Occipital lobe (tissue), 1 donor: ENCODE measurements at regions not wholly inside any gene's neighbourhood (a gene's known extent, or its start where the extent isn't known, plus 50 kb on each side); places are given as distances from the start of the nearest gene placed in this dataset.
"Not testable (repeated sequence)": the region's sequence is repeated elsewhere in the genome, so short reads cannot be mapped to it uniquely, and the experiment has no call there.

ENCODE experiments used
- DNase-seq: peaks from one replicate; lab custom pipeline; 2025; lab: John Stamatoyannopoulos, UW

DNA sequence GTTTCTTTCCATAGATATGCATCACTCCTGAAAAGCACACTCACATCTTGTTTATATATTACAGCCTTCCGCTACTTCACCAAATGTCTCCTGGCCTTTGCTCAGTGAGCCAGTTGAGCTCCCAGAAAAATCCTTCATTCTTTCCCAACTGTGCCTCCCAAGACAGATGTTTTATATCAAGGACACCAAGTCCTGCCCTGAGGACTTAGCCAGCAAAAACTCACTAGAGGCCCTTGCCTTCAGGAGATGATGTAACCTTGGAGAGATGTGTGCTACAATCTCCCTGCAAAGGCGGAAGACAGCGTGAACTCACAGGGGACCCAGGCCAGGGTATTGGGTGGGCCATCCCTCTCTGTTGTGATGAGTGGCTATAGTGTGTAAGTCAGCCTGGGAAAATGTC lies 86.1 kb upstream of the CTAGE1 start:
- no peak for DNase-seq

DNA sequence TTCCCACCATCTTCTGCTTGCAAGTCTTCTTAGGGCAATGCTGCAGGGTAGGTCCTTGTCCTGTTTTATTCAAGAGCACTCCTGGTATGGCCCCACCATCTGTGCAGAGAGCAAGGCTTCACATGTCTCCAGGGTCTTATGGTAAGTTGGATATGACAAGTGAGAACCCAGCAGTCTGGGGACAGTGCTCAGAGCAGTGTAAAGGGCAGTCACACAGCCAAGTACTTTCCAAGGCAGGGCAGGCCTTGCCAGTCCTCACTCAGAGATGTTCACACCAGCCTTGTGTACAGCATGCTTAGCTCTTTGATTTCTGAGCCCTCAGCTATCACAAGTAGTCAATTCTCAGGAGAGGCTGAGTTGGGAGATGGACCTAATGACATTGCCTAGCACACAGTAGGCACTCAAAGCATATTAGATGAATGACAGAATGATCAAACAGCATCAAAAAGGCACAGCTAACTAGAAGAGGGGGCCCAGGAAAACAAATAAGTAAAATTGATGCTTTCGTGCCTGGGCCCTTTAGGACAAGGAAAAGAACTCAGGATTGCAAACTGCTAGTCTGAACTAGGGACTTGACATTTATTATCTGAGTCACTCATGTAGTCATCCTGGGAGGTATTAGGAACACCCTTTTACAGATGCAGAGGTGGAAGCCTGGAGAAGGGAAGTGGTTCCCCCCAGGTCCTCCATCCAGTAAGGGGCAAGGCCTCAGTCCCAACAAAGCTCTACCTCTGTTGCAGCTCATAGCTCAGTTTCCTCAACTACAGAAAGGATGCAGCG lies 86.7 kb upstream of the CTAGE1 start:
- no peak for DNase-seq

GRCh38 chr18:22505141-22505591 lies 87.5 kb upstream of the CTAGE1 start:
- no peak for DNase-seq

DNA sequence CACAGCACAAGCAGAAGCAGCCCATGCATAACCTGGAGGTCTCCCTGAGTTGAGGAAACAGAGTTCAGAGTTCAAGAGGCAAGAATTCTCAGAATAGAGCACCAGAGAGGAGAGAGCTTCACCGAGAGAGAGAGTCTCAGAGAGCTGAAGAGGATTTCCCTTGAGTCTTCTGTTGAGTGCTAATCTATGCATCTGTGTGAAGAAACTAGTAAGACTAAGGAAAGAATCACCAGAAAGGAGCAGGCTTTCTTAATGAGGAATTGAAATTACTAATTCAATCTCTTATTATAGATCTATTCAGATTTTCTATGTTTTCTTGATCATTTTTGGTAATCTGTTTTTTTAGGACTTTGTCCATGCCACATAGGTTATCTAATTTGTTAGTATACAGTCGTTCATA lies 89.3 kb upstream of the CTAGE1 start:
- no peak for DNase-seq

DNA sequence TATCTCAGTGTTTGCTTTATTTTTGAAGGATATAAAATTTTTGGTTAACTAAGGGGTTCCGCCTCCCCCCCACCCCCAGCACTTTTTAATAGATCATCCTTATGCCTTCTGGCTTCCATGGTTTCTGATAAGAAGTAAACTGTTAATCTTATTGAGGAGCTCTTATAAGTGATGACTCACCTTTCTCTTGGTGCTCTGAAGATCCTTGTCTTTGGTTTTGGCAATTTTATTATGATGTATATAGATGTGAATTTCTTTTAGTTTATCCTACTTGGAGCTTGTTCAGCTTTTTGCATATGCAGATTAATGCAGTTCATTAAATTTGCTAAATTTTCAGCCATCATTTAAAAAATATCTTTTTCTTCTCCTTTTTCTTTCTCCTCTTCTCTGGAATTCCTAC lies 91.7 kb upstream of the CTAGE1 start:
- no peak for DNase-seq

- DNase-seq: no peak
Measured at GRCh38 chr18:22510697-22511096, 93.0 kb upstream of the CTAGE1 start.

DNA sequence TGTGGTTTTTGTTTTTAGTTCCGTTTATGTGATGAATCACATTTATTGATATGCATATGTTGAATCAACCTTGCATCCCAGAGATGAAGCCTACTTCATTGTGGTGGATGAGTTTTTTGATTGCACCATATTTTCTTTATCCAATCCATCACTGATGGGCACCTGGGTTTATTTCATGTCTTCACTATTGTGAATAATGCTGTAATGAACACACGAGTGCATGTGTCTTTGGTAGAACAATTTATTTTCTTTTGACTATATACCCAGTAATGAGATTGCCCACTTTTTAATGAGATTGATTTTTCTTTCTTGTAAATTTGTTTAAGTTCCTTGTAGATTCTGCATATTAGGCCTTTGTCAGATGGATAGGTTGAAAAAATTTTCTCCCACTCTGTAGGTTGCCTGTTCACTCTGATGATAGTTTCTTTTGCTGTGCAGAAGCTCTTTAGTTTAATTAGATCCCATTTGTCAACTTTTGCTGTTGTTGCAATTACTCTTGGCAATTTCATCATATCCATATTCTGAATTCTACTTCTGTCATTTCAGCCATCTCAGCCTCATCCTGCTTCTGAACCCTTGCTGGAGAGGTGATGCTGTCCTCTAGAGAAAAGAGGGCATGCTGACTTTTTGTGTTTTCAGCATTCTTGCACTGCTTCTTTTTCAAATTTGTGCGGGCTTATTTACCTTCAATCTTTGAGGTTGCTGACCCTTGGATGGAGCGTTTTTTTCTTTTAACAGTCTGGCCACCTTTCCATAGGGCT lies 96.2 kb upstream of the CTAGE1 start:
- DNase-seq: no peak

DNA sequence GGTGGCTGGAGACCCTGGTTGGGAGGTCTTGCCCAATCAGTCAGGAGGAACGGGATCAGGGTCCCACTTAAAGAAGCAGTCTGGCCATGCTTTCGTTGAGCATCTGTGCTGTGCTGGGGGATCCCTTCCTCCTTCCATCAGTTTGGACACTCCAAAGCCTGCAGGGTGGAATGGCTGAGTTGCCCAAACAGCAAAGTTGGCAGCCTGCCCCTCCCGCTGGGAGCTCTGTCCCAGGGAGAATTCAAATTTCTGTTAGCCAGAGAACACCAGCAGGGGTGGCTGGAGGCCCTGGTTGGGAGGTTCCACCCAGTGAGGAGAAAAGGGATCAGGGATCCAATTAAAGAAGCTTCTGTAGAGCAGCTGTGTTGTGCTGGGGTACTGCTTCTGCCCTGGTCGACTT lies 96.9 kb upstream of the CTAGE1 start:
- DNase-seq: no peak

- DNase-seq: no peak
Measured at GRCh38 chr18:22515250-22515649, 97.5 kb upstream of the CTAGE1 start.

GRCh38 chr18:22517356-22517755 lies 99.6 kb upstream of the CTAGE1 start:
- no peak for DNase-seq

DNA sequence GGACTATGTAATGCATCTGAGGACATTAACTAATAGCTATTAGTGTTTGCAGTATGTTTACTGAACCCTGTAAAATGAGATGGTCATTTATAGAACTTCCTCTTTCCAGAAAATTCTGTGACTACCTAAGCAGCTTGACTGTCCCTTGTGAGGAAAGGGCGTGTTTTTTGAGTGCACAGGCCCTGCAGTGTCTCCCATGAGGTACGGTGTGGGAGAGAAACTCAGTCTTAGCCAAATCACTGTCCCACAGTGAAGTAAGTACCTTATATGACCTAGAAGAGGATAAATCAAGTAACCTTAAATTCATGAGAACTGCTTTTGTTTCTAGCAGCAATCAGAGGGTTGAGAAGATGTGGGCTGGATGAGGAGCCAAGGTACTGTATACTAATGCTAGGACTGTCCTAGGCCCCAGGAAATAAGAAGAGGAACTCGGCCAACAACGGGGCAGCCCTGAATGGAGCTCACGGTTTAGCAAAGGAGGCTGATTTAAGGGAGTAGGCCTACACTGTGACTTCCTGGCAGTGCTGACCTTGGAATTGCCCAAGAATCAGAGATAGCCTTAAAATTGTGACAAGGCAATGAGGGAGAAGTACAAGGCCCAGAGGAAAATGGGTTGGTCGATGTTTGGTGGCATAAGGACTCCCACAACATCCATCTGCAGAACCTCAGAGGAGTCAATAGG lies 103.5 kb upstream of the CTAGE1 start:
- DNase-seq: no peak

DNA sequence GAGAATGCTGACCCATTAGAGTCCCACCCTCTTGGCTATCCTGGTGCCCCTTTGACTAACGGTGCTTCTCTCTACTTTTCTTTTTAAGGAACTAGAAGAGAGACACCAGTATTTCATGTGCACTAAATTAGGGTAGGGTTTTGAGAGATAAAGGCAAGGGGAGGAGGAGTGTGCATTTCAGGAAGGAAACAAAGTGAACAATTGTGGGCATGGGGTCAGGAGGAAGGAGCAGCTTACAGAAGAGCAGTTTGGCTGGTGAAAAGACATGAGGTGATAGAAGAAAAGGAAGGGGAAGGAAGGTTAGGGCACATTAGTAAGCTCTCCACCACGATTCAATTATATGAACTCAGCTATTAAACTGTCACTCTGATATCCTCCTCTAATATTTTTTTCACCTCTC lies 105.8 kb upstream of the CTAGE1 start:
- DNase-seq: no peak

- no peak for DNase-seq
Measured at GRCh38 chr18:22524783-22525182, 107.1 kb upstream of the CTAGE1 start.

DNA sequence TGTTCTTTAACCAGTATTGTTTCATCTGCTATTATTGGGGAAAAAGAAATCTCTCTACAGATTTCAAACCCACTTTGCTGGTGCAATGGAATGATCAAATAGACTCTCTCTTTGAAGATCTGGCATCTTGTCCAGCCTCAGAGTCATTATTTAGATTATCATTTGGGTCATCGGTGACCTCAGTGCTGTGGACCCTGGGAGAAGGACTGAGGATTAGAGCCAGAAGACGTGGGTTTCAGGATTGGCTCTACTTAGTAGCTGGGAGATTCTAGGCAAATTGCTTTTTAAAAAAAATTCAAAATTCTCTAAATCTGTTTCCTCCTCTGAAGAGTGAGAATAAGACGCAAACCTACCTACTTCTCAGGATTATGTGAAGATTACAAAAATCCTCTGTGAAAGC lies 107.6 kb upstream of the CTAGE1 start:
- DNase-seq: no peak

- no peak for DNase-seq
Measured at GRCh38 chr18:22525883-22526282, 108.2 kb upstream of the CTAGE1 start.

DNA sequence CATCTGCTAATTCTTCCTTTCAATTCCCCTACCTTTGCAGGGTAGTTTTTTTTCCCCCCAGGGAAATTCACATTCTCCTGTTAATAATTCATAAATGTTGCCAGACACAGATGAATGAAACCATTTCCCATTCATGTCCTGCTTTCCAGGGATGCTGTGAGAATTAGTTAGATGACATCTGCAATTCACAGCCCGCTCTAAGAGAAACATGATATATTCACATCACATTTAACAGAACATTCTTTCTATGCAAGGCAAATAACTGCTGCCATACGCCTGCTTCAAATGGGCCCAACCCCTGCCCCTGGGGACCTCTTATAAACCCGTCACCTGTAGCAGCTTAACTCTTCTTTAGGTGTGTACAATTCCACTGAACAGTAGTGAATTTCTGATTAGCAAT lies 110.6 kb upstream of the CTAGE1 start:
- no peak for DNase-seq

DNA sequence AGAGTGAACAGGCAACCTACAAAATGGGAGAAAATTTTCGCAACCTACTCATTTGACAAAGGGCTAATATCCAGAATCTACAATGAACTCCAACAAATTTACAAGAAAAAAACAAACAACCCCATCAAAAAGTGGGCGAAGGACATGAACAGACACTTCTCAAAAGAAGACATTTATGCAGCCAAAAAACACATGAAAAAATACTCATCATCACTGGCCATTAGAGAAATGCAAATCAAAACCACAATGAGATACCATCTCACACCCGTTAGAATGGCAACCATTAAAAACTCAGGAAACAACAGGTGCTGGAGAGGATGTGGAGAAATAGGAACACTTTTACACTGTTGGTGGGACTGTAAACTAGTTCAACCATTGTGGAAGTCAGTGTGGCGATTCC lies 117.0 kb upstream of the CTAGE1 start:
- DNase-seq: not testable (repeated sequence)

DNA sequence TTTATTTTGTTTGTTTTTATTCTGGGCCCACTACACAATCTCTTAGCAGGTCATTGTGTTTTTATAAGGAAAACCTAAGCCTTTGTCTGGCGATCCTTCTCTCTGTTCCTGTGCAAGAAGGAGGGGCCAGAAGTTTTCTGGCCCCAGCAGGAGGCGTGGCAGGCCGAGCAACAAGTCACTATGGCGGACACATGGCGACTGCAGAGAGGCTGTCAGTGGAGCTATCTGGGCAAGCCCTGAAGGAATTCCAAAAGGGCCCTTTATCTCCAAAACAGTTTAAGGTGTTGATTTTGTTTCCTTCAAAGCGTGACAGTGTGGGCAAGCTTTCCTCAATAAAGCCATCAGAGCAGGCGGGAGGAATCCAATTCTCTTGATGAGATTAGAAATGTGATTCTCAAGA lies 118.8 kb upstream of the CTAGE1 start:
- no peak for DNase-seq

GRCh38 chr18:22538426-22538825 lies 120.7 kb upstream of the CTAGE1 start:
- no peak for DNase-seq

DNA sequence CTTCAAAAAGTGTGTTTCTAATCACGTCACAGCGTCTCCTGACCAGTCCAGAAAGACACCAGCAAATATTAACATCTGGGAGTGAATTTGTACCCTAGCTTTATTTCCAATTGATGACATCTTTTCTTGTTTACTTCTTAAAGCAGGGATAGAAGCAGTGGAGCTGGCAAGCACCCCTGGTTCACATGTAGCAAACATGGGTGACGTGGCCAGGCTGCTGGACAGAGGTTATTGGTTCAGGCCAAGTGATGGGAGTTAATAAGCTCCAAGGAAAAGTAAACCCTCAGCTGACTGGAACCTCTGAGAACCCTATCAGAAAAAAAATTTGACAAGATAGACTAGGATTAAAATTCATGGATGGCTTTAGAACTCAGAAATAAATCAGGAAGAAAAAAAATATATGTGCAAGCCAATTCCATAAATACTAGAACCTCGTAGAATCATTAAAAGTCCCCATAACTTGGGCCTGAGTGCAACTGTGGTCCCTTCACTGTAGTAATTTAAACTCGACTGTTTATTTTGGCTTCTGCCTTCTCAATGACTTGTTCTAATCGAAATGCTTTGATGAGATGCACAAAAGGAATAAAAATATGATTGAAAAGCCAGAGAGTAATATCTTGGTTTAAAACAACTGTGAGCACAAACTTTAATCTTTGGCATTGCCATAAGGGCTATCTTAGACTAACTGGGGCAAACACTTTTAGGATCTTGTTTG lies 121.5 kb upstream of the CTAGE1 start:
- no peak for DNase-seq

DNA sequence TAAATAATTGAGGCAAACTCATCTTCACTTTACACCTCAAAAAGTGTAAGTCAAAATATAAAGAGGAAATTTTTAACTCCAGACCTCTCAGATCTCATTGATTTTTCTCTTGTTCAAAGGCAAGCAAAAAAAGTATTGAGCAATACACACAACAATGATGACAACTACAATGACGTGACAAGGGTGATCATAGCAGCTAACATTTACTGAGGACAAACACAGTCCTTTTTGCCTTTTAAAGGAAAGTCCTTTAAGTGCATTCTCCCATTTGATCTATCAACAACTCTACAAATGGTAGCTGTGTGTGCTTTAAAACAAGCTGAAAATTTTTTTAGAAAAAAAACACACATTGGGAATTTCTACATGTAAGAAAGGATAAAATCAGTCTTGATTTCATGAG lies 123.5 kb upstream of the CTAGE1 start:
- DNase-seq: no peak

GRCh38 chr18:22542406-22542835 lies 124.7 kb upstream of the CTAGE1 start:
- no peak for DNase-seq
